HG03139 (cell line): ENCODE measurements at regions not wholly inside any gene's neighbourhood (a gene's known extent, or its start where the extent isn't known, plus 50 kb on each side); places are given as distances from the start of the nearest gene placed in this dataset.
A peak's percentile ranks its signal among the peaks of the same experiment; 100 is the strongest.

Source experiments
- ATAC-seq: cut with Tn5 transposase; IDR thresholded peaks from one replicate; pipeline ENCODE4 v1.9.1; 2021; ENCODE audit not compliant: unreplicated experiment

DNA sequence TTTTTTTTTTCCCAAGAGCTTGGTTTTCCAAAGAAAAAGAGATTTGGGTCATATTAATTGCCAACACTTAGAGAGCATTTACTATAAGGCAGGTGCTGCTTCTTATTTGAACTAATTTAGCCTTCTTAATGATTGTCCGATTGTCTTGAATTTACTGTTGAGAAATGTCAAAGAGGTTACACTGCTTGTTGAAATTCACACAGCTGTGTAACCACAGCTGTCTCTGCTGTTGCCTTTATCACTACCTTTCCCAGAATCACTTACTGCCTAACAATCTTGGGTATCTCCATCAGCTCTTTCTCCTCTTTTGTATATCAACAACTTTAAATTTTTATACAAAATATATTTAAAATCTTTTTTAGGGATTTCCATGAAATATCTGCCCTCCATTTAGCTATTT is 115.6 kb downstream of the UCHL5 start:
- ATAC-seq, result no peak

DNA sequence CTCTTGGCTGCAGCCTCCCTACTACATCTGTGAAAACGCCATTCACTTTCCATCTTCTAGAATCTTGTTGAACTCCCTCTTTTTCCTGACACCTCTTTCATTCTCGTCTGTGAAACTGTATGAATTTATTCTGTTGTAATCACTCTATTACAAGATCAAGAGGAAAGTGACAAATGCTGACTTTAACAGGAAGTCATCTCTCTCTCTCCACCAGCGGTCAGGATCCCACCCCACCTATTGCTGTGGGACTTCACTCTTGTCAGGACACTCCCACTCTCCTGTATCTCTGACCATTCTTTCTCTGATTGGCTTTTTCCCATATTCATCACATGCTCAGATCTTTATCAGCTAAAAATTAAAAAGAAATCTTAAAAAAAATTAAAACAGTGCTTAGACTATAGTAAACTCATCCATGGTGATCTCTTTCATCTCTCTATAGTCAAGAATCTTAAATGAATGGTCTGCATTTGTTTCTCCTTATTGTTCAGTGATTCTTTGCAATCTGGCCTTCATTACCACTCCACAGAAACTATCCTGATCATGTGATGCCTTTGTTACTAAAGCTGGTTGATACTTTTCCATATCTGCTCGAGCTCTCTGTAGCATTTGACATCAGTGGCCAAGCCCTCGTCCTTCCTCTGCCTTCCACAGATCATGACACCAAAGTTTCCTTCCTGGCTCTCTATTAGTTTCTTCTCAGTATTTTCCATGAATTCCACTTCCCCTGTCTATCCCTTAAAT is 113.6 kb downstream of the UCHL5 start:
- no peak for ATAC-seq

GRCh38 chr1:192949783-192950182 is 109.4 kb downstream of the UCHL5 start:
- ATAC-seq, result no peak

GRCh38 chr1:192950926-192951325 is 108.2 kb downstream of the UCHL5 start:
- ATAC-seq, result no peak

- peak; percentile 89 for ATAC-seq
Observed at GRCh38 chr1:192951691-192952460, 107.3 kb downstream of the UCHL5 start.

DNA sequence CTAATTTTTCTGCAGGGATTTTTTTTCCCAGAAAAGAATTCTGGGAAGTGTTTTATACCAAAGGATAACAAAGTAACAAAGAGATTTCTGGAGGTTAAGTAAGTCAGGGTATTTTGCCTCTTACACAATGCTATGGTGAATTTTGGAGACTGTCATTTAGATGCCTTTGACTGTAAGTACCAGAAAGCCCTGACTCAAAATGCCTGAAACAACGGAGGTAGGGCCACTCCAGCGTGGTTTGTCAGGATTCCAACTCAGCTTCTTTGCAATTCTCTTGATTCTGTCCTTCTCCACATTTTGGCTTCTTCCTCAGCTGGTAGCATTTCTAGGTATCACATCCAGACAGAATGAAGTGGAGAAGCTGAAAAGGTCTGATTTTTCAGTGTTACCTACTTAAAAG is 106.5 kb downstream of the UCHL5 start:
- ATAC-seq, result no peak

DNA sequence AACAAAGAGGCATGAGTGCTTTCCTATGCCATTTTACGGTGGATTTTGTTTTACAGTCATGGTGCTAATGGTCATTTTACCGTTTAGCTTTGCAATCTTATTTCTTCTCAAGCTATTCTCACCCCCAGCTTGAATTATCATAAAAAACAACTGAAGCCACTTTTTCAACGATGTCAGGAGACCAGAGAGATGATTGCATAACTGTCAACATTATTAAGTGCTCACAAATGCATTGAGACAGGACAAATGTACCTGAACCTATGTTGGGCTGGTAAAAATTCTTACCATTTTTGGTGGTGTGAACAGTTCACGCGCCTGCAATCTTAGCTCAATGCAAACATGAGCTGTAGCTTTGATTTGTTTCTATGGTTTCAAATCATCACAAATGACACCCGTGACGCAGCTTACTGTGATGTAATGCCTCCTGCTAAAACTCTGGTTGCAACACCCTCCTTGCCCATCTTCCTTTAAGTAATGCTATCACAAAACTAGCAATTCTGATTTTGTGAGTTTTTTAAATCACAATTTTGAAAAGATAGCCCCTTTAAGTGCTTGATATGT is 104.4 kb downstream of the UCHL5 start:
- no peak for ATAC-seq

GRCh38 chr1:192958350-192958749 is 100.8 kb downstream of the UCHL5 start:
- ATAC-seq, result no peak

DNA sequence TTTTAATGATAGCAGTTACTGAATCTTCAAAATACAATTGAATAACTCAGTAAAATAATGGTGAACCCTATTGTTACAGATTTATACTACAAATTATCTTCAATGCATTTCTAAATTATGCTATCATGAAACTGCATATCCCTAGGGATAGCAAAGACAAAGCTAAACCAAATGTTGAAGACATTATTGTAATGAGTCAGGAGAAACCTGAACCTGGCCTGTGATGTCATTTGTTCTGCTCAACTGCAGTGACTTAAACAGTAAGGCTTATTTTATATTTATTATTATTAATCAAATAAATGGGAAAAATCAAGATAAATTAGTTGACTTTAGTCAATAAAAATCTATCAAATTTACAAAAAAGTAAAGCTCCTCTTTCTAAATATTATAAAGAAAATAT is 100.3 kb downstream of the UCHL5 start:
- ATAC-seq, result no peak

- no peak for ATAC-seq
Observed at GRCh38 chr1:192959657-192960186, 99.4 kb downstream of the UCHL5 start.
